Neural progenitor cell (in vitro differentiated cells): ENCODE measurements at regions not wholly inside any gene's neighbourhood (a gene's known extent, or its start where the extent isn't known, plus 50 kb on each side); places are given as distances from the start of the nearest gene placed in this dataset. TPM values are rescaled to one million over a fixed set of nuclear protein-coding genes. Genes with fewer than 3 reads are reported as not detected.

Source experiments
- microRNA-seq: library from miRNA; unstranded; fragments of <30 nt; microRNA quantifications from one replicate; pipeline ENCODE4, GENCODE V29; 2016
- small RNA-seq: library from RNA; depleted of rRNA; stranded (forward); fragments of <200 nt; gene quantifications from one replicate; pipeline ENCODE3, GENCODE V24; 2015

Small RNA genes in the stretch of these regions (microRNA-seq; reads per million reads assigned to microRNA genes)
- gene MIR7977, result 6.0 reads per million, percentile 29 among the genes with 10 or more reads in this experiment

Small RNA genes in the stretch of these regions (small RNA-seq; reads per million reads assigned to genes)
- not detected for gene AC104640.2
- gene RNA5SP147, result not detected
